ENCODE measurements at regions not wholly inside any gene's neighbourhood (a gene's known extent, or its start where the extent isn't known, plus 50 kb on each side); places are given as distances from the start of the nearest gene placed in this dataset.

DNA sequence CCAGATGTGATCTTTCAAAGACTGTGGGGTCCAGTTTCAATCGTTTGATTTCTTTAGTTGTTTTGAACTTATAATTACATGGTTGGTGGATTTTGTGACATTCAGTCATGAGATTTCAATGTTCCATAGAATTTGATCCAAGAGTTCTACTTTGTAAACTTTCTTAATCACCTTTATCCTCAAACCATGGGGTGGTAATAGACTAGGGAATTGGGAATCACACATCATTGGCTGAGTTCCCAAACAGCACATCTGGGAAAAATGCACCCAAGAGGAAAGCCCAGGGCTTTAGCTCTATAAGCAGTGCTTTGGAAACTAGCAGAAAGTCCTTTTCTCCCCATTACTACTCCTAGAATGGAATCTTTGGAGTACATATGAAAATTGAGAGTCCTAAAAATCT is 177.6 kb downstream of the NNT start:
- TF ChIP-seq, protein P1, sequence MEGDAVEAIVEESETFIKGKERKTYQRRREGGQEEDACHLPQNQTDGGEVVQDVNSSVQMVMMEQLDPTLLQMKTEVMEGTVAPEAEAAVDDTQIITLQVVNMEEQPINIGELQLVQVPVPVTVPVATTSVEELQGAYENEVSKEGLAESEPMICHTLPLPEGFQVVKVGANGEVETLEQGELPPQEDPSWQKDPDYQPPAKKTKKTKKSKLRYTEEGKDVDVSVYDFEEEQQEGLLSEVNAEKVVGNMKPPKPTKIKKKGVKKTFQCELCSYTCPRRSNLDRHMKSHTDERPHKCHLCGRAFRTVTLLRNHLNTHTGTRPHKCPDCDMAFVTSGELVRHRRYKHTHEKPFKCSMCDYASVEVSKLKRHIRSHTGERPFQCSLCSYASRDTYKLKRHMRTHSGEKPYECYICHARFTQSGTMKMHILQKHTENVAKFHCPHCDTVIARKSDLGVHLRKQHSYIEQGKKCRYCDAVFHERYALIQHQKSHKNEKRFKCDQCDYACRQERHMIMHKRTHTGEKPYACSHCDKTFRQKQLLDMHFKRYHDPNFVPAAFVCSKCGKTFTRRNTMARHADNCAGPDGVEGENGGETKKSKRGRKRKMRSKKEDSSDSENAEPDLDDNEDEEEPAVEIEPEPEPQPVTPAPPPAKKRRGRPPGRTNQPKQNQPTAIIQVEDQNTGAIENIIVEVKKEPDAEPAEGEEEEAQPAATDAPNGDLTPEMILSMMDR (IDR thresholded peaks at IDR 0.05; ENCODE audit: control insufficient read depth, extremely low read depth, insufficient read depth) = no peak
- no peak overlapping the region for H3K4me3 ChIP-seq (ENCODE audit: low read depth, low read length)
- DNase-seq (ENCODE audit: low read depth) = no peak

DNA sequence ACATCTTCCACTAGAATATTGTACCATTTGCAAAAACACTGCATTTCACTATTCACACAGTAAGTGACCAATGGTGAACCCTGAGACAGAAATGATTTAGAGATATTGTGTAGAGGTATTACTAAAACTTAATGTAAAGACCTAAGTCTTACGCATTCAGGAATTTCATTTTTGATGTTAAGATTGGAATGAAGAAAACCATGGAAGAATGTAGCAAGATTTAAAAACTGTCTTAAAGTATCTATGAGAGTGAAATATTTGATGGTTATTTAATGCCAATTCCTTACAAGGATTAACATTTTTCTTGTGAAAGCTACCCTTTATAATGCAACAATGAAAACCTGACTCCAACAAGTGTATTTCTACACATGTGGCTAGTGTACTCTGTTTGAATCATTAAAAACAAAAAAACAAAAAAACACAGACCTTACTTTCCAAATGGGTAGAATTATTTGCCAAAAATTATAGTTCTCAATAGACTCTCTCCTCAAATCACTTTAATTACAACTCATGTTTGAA is 172.0 kb downstream of the NNT start:
- TF ChIP-seq, protein P1 (IDR thresholded peaks at IDR 0.05; ENCODE audit: control insufficient read depth, extremely low read depth, insufficient read depth) = no peak
- DNase-seq (ENCODE audit: low read depth) = no peak

DNA sequence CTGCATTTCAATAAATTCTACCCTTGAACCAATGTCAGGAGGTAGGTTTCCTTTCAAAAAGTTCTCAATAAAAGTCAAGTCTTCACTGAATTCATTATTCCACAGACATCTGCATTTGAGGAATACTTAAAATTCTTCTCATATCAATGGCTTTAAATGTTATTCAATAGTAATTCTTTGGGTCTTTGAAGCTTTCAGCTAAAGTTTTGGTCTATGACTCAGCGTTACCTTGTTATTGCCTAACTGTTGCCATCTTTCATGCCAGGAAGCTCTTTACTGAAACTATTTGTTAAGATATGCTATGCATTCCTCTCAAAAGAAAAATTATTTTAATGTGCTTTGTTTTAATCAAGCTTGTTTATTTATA is 170.5 kb downstream of the NNT start:
- no peak for DNase-seq (ENCODE audit: low read depth)
- H3K4me3 ChIP-seq (ENCODE audit: low read depth, low read length) = no peak overlapping the region
- TF ChIP-seq, protein P1 (IDR thresholded peaks at IDR 0.05; ENCODE audit: control insufficient read depth, extremely low read depth, insufficient read depth) = no peak

More for the DNA sequence above, 172.0 kb downstream of the NNT start:
- no peak overlapping the region for H3K4me3 ChIP-seq (ENCODE audit: low read depth, low read length)

DNA sequence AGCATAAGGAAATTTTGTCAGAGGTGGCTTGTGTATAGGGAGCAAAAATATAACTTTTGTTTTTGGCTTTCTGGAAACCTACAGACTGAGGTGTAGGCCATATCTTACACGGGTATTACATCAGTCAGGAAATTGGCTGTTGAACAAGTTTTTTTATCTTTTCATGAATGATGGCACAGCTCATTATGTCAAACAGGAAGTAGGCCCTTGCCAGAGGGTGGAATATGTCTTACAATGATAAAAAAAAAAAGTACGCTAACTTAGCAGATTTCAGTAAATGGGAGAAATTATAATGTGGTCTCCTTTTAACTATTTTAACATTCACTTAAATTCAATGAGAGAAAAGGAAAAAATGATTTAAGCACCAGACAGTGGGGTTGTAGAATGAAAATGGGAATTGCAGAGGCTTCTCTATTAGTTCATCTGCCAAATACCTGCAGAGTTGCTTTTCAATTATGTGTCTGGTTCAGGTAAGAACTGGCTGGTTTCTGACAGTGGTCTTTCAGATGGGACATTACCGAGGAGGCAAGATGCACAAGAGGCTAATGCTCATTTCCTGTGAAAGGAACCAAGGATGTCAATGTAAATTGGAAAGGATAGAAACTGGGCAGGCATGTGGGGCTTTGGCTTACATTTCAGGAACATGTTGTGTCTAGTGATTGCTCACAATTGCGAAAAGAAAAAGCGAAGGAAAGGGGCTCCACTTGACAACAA is 169.9 kb downstream of the NNT start:
- TF ChIP-seq, protein P1 (IDR thresholded peaks at IDR 0.05; ENCODE audit: control insufficient read depth, extremely low read depth, insufficient read depth) = no peak
- H3K4me3 ChIP-seq (ENCODE audit: low read depth, low read length) = no peak overlapping the region
- peak; percentile 27 for DNase-seq (ENCODE audit: low read depth)

DNA sequence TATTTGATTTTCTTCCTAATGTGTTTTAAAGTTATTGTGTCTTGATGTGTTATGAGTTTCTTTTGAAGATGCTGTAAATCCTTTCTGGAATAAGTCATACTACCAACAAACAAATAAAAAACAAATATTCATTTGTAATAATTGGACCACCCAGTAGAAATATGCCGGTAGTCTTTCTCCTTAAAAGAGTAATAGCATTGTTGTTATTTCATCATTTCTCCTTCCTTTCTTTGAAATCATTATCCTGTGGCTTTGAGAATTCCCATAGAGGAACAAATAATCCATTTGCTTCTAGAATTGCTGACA is 169.4 kb downstream of the NNT start:
- TF ChIP-seq, protein P1 (IDR thresholded peaks at IDR 0.05; ENCODE audit: control insufficient read depth, extremely low read depth, insufficient read depth) = no peak
- DNase-seq (ENCODE audit: low read depth) = no peak
- no peak overlapping the region for H3K4me3 ChIP-seq (ENCODE audit: low read depth, low read length)

DNA sequence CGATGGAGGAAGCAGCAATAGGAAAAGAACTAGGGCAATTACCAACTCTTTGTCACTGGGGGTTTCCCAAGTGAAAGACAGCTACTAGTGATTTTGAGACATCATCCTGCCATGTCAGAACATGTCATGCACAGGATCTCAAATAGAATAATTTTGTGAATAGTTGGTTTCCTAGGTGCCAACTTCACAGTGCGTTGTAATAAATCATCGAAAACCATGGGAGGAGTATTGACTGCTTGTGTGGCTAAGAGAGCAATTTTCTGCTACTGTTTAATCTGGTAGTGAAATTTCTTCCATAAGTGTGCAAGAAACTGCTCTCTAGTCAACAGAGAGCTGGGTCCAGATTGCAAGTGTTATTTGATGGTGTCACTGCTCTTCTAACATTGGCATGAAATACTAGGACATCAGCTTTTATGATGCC is 168.6 kb downstream of the NNT start:
- TF ChIP-seq, protein P1 (IDR thresholded peaks at IDR 0.05; ENCODE audit: control insufficient read depth, extremely low read depth, insufficient read depth) = no peak
- no peak overlapping the region for H3K4me3 ChIP-seq (ENCODE audit: low read depth, low read length)
- DNase-seq (ENCODE audit: low read depth) = no peak

Measured in LNCaP clone FGC (cell line).